ENCODE measurements at regions not wholly inside any gene's neighbourhood (a gene's known extent, or its start where the extent isn't known, plus 50 kb on each side); places are given as distances from the start of the nearest gene placed in this dataset.

DNA sequence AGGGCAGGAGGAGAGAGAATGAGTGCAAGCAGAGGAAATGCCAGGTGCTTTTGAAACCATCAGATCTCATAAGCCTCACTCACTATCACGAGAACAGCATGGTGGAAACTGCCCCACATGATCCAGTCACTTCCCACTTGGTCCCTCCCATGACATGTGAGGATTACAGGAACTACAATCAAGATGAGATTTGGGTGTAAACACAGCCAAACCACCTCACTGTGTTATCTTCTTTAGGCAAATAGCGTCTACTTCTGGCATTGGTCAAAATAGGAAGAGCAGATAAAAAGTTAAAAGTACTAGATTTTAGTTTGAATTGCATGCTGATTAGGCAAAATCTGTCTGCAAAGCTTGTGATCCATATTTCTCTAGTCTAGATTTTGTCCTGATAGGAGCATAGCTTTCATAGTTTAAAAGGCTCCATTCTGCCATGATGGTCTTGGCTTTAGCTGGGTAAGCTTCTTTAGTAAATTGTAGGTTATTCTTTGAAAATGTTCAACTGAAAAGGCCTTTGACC lies 267.5 kb downstream of the NKX6-1 start:
- TF ChIP-seq, protein P1, sequence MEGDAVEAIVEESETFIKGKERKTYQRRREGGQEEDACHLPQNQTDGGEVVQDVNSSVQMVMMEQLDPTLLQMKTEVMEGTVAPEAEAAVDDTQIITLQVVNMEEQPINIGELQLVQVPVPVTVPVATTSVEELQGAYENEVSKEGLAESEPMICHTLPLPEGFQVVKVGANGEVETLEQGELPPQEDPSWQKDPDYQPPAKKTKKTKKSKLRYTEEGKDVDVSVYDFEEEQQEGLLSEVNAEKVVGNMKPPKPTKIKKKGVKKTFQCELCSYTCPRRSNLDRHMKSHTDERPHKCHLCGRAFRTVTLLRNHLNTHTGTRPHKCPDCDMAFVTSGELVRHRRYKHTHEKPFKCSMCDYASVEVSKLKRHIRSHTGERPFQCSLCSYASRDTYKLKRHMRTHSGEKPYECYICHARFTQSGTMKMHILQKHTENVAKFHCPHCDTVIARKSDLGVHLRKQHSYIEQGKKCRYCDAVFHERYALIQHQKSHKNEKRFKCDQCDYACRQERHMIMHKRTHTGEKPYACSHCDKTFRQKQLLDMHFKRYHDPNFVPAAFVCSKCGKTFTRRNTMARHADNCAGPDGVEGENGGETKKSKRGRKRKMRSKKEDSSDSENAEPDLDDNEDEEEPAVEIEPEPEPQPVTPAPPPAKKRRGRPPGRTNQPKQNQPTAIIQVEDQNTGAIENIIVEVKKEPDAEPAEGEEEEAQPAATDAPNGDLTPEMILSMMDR (conservative IDR thresholded peaks at IDR 0.05; ENCODE audit: low read depth in 2 of 2), result no peak
- TF ChIP-seq EZH2phosphoT487 (IDR thresholded peaks at IDR 0.05; ENCODE audit: unreplicated experiment), result no peak
- no peak for TF ChIP-seq EZH2 (IDR thresholded peaks at IDR 0.05; ENCODE audit: low read depth, unreplicated experiment)
- TF ChIP-seq, protein P2, sequence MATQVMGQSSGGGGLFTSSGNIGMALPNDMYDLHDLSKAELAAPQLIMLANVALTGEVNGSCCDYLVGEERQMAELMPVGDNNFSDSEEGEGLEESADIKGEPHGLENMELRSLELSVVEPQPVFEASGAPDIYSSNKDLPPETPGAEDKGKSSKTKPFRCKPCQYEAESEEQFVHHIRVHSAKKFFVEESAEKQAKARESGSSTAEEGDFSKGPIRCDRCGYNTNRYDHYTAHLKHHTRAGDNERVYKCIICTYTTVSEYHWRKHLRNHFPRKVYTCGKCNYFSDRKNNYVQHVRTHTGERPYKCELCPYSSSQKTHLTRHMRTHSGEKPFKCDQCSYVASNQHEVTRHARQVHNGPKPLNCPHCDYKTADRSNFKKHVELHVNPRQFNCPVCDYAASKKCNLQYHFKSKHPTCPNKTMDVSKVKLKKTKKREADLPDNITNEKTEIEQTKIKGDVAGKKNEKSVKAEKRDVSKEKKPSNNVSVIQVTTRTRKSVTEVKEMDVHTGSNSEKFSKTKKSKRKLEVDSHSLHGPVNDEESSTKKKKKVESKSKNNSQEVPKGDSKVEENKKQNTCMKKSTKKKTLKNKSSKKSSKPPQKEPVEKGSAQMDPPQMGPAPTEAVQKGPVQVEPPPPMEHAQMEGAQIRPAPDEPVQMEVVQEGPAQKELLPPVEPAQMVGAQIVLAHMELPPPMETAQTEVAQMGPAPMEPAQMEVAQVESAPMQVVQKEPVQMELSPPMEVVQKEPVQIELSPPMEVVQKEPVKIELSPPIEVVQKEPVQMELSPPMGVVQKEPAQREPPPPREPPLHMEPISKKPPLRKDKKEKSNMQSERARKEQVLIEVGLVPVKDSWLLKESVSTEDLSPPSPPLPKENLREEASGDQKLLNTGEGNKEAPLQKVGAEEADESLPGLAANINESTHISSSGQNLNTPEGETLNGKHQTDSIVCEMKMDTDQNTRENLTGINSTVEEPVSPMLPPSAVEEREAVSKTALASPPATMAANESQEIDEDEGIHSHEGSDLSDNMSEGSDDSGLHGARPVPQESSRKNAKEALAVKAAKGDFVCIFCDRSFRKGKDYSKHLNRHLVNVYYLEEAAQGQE (IDR thresholded peaks at IDR 0.05; ENCODE audit: unreplicated experiment), result no peak
- no peak for TF ChIP-seq POLR2AphosphoS5 (IDR thresholded peaks at IDR 0.05; ENCODE audit: low read depth)
- TF ChIP-seq, protein P3, sequence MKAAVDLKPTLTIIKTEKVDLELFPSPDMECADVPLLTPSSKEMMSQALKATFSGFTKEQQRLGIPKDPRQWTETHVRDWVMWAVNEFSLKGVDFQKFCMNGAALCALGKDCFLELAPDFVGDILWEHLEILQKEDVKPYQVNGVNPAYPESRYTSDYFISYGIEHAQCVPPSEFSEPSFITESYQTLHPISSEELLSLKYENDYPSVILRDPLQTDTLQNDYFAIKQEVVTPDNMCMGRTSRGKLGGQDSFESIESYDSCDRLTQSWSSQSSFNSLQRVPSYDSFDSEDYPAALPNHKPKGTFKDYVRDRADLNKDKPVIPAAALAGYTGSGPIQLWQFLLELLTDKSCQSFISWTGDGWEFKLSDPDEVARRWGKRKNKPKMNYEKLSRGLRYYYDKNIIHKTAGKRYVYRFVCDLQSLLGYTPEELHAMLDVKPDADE (IDR thresholded peaks at IDR 0.05), result no peak
- no peak for TF ChIP-seq STAT1 (IDR thresholded peaks at IDR 0.05; ENCODE audit: unreplicated experiment)

Data from GM23338 (cell line).